Neural cell (in vitro differentiated cells): ENCODE measurements at regions not wholly inside any gene's neighbourhood (a gene's known extent, or its start where the extent isn't known, plus 50 kb on each side); places are given as distances from the start of the nearest gene placed in this dataset.

Experiments used
- CTCF ChIP-seq: fragments of 450-650 bp; IDR thresholded peaks from 2 replicates; pipeline ENCODE4 v1.5.1; 2014; ENCODE audit warnings: antibody characterized with exemption, mild to moderate bottlenecking, moderate library complexity; ENCODE audit not compliant: poor library complexity, severe bottlenecking
- EP300 ChIP-seq: fragments of 450-650 bp; conservative IDR thresholded peaks from 2 replicates; pipeline ENCODE4 v1.6.1; 2014; ENCODE audit warnings: antibody characterized with exemption, mild to moderate bottlenecking, moderate library complexity; ENCODE audit not compliant: poor library complexity, severe bottlenecking
- EZH2 ChIP-seq: fragments of 200-600, 300-800 bp; shearing (Covaris generic), sonication (generic); IDR thresholded peaks from 2 replicates; pipeline ENCODE4 v1.6.1; 2014; ENCODE audit warnings: antibody characterized with exemption, low read length, borderline replicate concordance, mild to moderate bottlenecking; ENCODE audit not compliant: insufficient read depth, poor library complexity, severe bottlenecking
- POLR2AphosphoS5 ChIP-seq: IDR thresholded peaks from 2 replicates; pipeline ENCODE4 v1.6.1; 2012
- REST ChIP-seq: IDR thresholded peaks from 2 replicates; pipeline ENCODE4 v1.6.1; 2012; ENCODE audit warnings: borderline replicate concordance

DNA sequence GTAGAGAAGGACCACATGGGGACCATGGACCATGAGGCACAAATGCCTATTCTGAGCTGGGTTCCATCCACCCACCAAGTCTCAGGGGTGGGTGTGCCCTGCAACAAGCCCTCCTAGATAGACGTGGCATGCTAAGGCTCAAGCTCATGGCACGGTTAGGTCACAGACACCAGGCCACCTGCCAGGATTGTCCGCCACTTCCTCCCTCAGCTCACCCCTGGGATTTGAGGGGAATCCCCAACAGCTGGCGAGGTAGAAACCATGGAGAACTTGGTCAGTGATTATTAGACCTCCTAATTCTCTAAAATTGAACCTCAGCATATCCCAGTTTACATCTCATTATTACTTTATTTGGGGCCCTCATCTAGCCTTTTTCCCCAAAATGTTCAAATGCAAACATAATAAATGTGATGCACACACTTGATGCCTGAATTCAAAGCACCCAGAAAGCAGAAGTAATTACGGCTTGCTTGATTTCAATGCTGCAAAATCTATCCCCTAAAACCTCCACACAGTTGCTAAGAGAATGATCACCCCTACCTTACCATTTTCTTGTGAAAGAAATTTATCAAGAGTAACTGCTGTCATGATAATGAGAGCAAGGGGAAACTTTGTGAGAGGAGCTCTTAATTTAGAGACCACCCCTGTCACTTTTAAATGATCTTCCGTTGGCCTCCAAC, 366.6 kb upstream of the PFKP start:
- TF ChIP-seq POLR2AphosphoS5 (no peak), REST (no peak), CTCF (no peak), EP300 (no peak), EZH2 (no peak)
